BE2C (cell line): ENCODE measurements at regions not wholly inside any gene's neighbourhood (a gene's known extent, or its start where the extent isn't known, plus 50 kb on each side); places are given as distances from the start of the nearest gene placed in this dataset.
A peak's percentile ranks its signal among the peaks of the same experiment; 100 is the strongest.

Experiments used
- DNase-seq: peaks from one replicate; pipeline ENCODE4 v3.0.0-alpha.2; 2020
- H3K27me3 ChIP-seq: fragments of 250-450 bp; sonication (Bioruptor Pico); 2 replicates; pipeline ENCODE4 v1.5.1; 2020; ENCODE audit warnings: mild to moderate bottlenecking
- H3K36me3 ChIP-seq: fragments of 250-450 bp; sonication (Bioruptor Pico); 2 replicates; pipeline ENCODE4 v1.5.1; 2020; ENCODE audit warnings: mild to moderate bottlenecking
- H3K4me1 ChIP-seq: fragments of 250-450 bp; sonication (Bioruptor Pico); 2 replicates; pipeline ENCODE4 v1.5.1; 2020
- H3K4me3 ChIP-seq: 2 replicates; pipeline ENCODE4 v1.5.1; 2011; ENCODE audit warnings: low read depth, low read length
- H3K9me3 ChIP-seq: fragments of 250-450 bp; sonication (Bioruptor Pico); 2 replicates; pipeline ENCODE4 v1.5.1; 2020
- TF ChIP-seq, protein P1 (sequence below): IDR thresholded peaks from 2 replicates; pipeline ENCODE4 v1.5.1; 2012; ENCODE audit warnings: mild to moderate bottlenecking, low read depth, low read length

- TF ChIP-seq, protein P1, sequence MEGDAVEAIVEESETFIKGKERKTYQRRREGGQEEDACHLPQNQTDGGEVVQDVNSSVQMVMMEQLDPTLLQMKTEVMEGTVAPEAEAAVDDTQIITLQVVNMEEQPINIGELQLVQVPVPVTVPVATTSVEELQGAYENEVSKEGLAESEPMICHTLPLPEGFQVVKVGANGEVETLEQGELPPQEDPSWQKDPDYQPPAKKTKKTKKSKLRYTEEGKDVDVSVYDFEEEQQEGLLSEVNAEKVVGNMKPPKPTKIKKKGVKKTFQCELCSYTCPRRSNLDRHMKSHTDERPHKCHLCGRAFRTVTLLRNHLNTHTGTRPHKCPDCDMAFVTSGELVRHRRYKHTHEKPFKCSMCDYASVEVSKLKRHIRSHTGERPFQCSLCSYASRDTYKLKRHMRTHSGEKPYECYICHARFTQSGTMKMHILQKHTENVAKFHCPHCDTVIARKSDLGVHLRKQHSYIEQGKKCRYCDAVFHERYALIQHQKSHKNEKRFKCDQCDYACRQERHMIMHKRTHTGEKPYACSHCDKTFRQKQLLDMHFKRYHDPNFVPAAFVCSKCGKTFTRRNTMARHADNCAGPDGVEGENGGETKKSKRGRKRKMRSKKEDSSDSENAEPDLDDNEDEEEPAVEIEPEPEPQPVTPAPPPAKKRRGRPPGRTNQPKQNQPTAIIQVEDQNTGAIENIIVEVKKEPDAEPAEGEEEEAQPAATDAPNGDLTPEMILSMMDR, result no peak
- DNase-seq, result no peak
- Histone ChIP-seq H3K27me3 (peaks cover 12% of the 10 kb centered on the region), H3K4me3 (no peak overlapping the region), H3K9me3 (no peaks in the 10 kb centered on the region), H3K4me1 (no peaks in the 10 kb centered on the region), H3K36me3 (no peaks in the 10 kb centered on the region)
Measured at GRCh38 chr5:34469971-34470370, 186.2 kb upstream of the RAI14 start.

GRCh38 chr5:34474573-34475021, 181.5 kb upstream of the RAI14 start:
- Histone ChIP-seq H3K27me3 (peaks cover 16% of the 10 kb centered on the region), H3K36me3 (no peaks in the 10 kb centered on the region), H3K4me3 (no peak overlapping the region), H3K9me3 (no peaks in the 10 kb centered on the region), H3K4me1 (no peaks in the 10 kb centered on the region)
- DNase-seq, result peak; percentile 26
- TF ChIP-seq, protein P1, result peak; percentile 97

GRCh38 chr5:34475249-34475966, 180.7 kb upstream of the RAI14 start:
- H3K36me3 ChIP-seq, result no peaks in the 10 kb centered on the region
- H3K4me3 ChIP-seq, result no peak overlapping the region
- H3K27me3 ChIP-seq, result peaks cover 17% of the 10 kb centered on the region
- H3K4me1 ChIP-seq, result no peaks in the 10 kb centered on the region
- TF ChIP-seq, protein P1, result no peak
- no peak for DNase-seq
- H3K9me3 ChIP-seq, result no peaks in the 10 kb centered on the region

GRCh38 chr5:34476941-34477565, 179.1 kb upstream of the RAI14 start:
- Histone ChIP-seq H3K36me3 (no peaks in the 10 kb centered on the region), H3K4me1 (no peaks in the 10 kb centered on the region), H3K4me3 (no peak overlapping the region), H3K9me3 (no peaks in the 10 kb centered on the region), H3K27me3 (peaks cover 31% of the 10 kb centered on the region)
- TF ChIP-seq, protein P1, result no peak
- no peak for DNase-seq

GRCh38 chr5:34480810-34481528, 175.2 kb upstream of the RAI14 start:
- DNase-seq, result no peak
- Histone ChIP-seq H3K4me1 (no peaks in the 10 kb centered on the region), H3K9me3 (no peaks in the 10 kb centered on the region), H3K4me3 (no peak overlapping the region), H3K36me3 (no peaks in the 10 kb centered on the region), H3K27me3 (peaks cover 30% of the 10 kb centered on the region)
- TF ChIP-seq, protein P1, result no peak
